GM12875 (cell line): ENCODE measurements at regions not wholly inside any gene's neighbourhood (a gene's known extent, or its start where the extent isn't known, plus 50 kb on each side); places are given as distances from the start of the nearest gene placed in this dataset.

ENCODE experiments used
- H3K4me3 ChIP-seq: one replicate; pipeline ENCODE4 v1.5.1; 2011; ENCODE audit warnings: low read depth, low read length, control low read depth
- TF ChIP-seq, protein P1 (sequence below): IDR thresholded peaks from 2 replicates; pipeline ENCODE4 v1.5.1; 2011; ENCODE audit warnings: low read depth, mild to moderate bottlenecking, control low read depth, inconsistent platforms, low read length, moderate library complexity, borderline replicate concordance; ENCODE audit not compliant: insufficient read depth

DNA sequence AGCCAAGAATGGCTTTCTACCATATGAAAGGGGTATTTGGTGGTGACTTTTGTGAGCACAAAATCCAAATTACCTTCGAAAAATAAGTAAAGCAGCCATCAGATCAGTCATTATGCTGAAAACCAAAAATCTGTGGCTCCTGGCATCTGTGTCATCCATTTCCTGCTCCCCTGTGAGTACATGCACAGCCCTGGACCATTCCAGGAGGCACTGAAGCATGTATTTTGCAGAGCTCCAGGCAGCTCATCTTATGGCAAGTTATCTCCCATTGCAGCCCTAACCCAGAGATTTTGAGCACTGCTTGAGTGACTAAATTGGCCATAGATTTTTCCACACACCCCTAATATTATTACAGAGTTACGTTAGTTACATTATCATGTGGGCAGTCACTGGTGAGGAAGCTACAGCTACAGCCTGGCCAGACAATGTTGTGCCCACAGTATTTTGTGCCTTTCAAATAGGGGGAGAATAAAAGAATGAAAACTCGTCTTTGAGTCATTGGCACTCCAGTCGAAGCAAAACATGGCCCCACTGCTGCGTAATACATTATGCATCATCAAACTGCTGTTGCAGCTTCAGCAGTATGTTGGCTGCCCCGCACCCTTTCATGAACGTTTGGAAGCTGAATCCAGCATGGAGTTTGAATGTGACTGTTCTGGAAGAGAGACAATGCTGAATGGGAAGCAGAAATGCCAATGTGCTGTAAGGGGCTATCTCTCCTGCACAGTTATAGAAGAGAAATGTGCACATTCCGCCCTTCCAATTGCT is 702.2 kb downstream of the RNF144A start:
- TF ChIP-seq, protein P1, sequence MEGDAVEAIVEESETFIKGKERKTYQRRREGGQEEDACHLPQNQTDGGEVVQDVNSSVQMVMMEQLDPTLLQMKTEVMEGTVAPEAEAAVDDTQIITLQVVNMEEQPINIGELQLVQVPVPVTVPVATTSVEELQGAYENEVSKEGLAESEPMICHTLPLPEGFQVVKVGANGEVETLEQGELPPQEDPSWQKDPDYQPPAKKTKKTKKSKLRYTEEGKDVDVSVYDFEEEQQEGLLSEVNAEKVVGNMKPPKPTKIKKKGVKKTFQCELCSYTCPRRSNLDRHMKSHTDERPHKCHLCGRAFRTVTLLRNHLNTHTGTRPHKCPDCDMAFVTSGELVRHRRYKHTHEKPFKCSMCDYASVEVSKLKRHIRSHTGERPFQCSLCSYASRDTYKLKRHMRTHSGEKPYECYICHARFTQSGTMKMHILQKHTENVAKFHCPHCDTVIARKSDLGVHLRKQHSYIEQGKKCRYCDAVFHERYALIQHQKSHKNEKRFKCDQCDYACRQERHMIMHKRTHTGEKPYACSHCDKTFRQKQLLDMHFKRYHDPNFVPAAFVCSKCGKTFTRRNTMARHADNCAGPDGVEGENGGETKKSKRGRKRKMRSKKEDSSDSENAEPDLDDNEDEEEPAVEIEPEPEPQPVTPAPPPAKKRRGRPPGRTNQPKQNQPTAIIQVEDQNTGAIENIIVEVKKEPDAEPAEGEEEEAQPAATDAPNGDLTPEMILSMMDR = no peak

DNA sequence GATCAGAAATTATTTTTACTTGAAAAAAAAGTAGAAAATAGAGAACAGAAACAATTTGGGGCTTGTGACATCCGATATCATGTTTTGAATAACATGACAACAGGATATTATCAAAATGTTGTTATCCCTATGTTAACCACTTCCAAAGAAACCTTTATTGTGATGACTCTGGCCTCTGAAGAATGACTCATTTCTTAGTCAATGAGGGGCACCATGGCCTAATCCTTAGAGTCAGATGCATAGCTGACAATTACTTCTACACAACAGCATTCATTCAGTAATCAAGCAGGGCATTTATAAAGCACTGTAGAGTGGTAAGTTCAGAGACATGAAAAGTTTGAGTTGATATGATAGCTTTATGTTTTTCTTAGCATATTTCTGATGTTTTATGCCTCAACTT is 703.0 kb downstream of the RNF144A start:
- H3K4me3 ChIP-seq = no peak overlapping the region
- TF ChIP-seq, protein P1 = no peak

More for the DNA sequence above, 702.2 kb downstream of the RNF144A start:
- H3K4me3 ChIP-seq = no peak overlapping the region

DNA sequence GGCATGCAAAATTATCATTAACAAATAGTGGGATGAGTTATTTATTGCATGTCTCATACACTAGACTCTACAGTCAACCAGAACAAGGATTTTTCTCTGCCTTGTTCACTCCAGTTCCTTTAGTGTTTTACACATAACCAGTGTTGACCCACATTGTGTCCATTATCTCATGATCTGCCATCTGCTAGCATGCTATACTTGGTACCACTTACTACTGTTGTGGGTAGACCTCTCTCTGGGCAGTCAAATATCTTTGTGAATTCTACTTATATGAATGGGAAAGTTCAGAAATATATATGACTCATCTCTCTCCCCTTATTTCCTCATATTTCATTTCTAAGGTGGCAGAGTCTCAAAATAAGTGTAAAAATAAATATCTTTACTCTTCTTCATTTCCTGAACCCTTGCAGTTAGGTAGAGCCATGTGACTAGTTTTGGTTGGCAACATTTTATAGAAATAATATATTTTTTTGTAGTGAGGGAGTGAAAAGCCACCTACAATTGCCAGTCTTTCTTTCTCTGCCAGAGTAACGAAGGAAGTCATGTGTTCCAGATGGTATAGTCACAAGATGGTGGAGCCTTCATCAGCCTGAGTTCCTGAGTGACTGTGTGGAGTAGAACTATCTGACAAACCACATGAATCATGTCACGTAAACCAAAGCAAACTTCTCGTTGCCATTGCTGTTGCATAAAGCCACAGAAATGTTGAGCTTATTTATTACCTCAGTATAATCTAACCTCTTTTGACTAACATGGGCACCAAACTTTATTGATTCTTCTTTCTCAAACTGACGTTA is 704.0 kb downstream of the RNF144A start:
- TF ChIP-seq, protein P1 = no peak
- no peak overlapping the region for H3K4me3 ChIP-seq

DNA sequence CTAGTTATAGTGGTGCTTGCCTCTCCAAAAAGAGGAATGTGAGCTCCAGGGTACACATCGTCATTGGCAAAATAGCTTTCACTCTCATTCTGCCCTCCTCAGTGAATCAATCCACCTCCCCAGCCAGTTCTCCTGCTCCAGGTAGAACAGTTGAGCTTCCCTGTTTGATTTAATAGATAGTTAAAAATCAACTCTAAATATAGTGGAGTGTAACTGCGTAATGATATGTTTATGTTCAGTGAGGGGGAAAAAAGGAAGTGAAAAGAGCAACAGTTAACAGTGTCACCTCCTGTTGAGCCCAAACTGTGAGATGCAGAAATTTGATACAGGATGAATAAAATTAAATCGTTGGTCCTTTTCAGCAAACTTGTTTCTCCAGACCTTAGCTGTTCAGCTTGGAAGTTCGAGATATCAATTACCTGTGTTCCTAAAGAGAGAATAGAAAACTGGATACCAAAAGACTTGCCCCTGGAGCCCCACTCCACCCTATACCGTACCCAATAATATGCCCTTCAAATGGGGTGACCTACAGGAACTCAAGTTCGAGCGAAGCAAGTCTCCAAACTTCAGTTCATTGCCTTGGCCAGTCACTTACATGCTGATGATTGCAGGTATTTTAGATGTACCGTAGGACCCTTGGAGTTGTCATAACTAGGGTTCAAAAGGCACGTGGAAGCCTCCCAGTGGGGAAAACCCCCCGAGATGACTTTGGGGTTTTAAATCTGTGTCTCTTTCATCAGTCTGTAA is 708.4 kb downstream of the RNF144A start:
- TF ChIP-seq, protein P1 = no peak
- H3K4me3 ChIP-seq = no peak overlapping the region

DNA sequence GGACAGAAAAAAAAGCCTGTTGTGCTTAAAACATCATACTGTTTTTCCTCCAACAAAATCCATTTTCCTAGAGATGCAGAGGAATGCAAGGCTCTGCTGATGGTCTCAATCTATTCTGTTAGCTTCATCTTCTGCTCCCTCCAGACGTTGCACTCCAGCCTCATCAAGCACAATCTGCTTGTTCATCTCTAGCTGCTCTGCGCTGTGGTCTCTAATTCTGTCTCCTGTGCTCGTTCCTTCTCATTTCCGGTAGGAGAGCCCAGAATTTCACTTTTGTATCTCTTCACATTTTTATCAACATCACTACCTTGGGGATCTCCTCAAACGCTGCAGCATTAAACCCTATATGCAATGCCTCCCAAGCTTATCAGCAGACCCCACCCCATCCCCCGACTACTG is 708.9 kb downstream of the RNF144A start:
- TF ChIP-seq, protein P1 = no peak

DNA sequence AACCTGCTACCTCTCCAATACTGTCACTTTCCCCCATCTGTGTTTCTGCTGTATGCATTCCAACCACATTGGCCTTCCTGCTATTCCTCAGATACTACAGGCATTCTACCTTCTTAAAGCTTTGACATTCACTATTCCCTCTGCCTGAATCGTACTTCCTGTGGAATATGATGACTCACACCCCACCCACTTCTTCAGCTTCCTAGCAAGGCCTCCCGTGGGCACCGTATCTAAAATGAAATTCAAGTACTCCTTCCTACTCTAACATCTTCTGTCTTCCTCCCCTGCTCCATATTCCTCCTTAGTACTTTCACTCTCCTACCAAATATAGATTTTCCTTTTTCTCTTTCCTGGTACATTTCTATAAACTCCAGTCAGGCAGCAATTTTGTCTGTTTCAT is 710.4 kb downstream of the RNF144A start:
- no peak overlapping the region for H3K4me3 ChIP-seq

More for the DNA sequence above, 708.9 kb downstream of the RNF144A start:
- no peak overlapping the region for H3K4me3 ChIP-seq

More for the DNA sequence above, 710.4 kb downstream of the RNF144A start:
- TF ChIP-seq, protein P1 = no peak
